Coronary artery (tissue), 2 donors: ENCODE measurements at regions not wholly inside any gene's neighbourhood (a gene's known extent, or its start where the extent isn't known, plus 50 kb on each side); places are given as distances from the start of the nearest gene placed in this dataset.

Experiments used
- DNase-seq: peaks from one replicate; pipeline ENCODE4 v3.0.0-alpha.2; 2017; ENCODE audit warnings: low spot score
- H3K27ac ChIP-seq, 2 donors: fragments of 200-600 bp; sonication (generic); one replicate each; pipeline ENCODE4 v1.5.1; 2016 to 2019
- H3K4me3 ChIP-seq: fragments of 200-600 bp; sonication (generic); 2 replicates; pipeline ENCODE4 v1.5.1; 2016; ENCODE audit warnings: mild to moderate bottlenecking, moderate library complexity
- CTCF ChIP-seq: fragments of 200-600 bp; sonication (generic); IDR thresholded peaks from one replicate; pipeline ENCODE4 v1.5.1; 2019; ENCODE audit warnings: antibody characterized with exemption

GRCh38 chr16:79707876-79708275 is 107.3 kb upstream of the MAF start:
- Histone ChIP-seq H3K27ac (peak overlapping the region in 1 of 2 donors; percentile 71), H3K4me3 (no peak overlapping the region)
- no peak for TF ChIP-seq CTCF
- peak; percentile 79 for DNase-seq

- H3K27ac ChIP-seq: no peak overlapping the region
- no peak for TF ChIP-seq CTCF
- H3K4me3 ChIP-seq: no peak overlapping the region
- no peak for DNase-seq
These were observed 102.5 kb upstream of the MAF start for GRCh38 chr16:79703066-79703465.

- Histone ChIP-seq H3K4me3 (no peak overlapping the region), H3K27ac (peak overlapping the region in 1 of 2 donors; percentile 75)
- no peak for DNase-seq
- TF ChIP-seq CTCF: no peak
These were observed 97.8 kb upstream of the MAF start for GRCh38 chr16:79698341-79698753.

GRCh38 chr16:79697562-79698112 is 97.1 kb upstream of the MAF start:
- Histone ChIP-seq H3K27ac (no peak overlapping the region), H3K4me3 (no peak overlapping the region)
- DNase-seq: no peak
- no peak for TF ChIP-seq CTCF

GRCh38 chr16:79691007-79691406 is 90.5 kb upstream of the MAF start:
- DNase-seq: no peak
- H3K27ac ChIP-seq: no peak overlapping the region
- no peak overlapping the region for H3K4me3 ChIP-seq
- TF ChIP-seq CTCF: no peak

- Histone ChIP-seq H3K27ac (no peak overlapping the region), H3K4me3 (no peak overlapping the region)
- no peak for TF ChIP-seq CTCF
- DNase-seq: no peak
These were observed 89.6 kb upstream of the MAF start for GRCh38 chr16:79690159-79690558.

- no peak for TF ChIP-seq CTCF
- H3K27ac ChIP-seq: no peak overlapping the region
- no peak for DNase-seq
- no peak overlapping the region for H3K4me3 ChIP-seq
These were observed 87.0 kb upstream of the MAF start for GRCh38 chr16:79687249-79688130.
